GM12864 (cell line): ENCODE measurements at regions not wholly inside any gene's neighbourhood (a gene's known extent, or its start where the extent isn't known, plus 50 kb on each side); places are given as distances from the start of the nearest gene placed in this dataset.
A peak's percentile ranks its signal among the peaks of the same experiment; 100 is the strongest.

ENCODE experiments used
- DNase-seq: peaks from one replicate; pipeline ENCODE4 v3.0.0-alpha.2; 2011; ENCODE audit warnings: low read depth
- H3K4me3 ChIP-seq: 2 replicates; pipeline ENCODE4 v1.5.1; 2011; ENCODE audit warnings: mild to moderate bottlenecking, low read depth, low read length, control low read depth
- TF ChIP-seq, protein P1 (sequence below): IDR thresholded peaks from 2 replicates; pipeline ENCODE4 v1.5.1; 2011; ENCODE audit warnings: low read depth, mild to moderate bottlenecking, moderate library complexity, low read length, control low read depth, inconsistent platforms; ENCODE audit errors: missing control alignments

DNA sequence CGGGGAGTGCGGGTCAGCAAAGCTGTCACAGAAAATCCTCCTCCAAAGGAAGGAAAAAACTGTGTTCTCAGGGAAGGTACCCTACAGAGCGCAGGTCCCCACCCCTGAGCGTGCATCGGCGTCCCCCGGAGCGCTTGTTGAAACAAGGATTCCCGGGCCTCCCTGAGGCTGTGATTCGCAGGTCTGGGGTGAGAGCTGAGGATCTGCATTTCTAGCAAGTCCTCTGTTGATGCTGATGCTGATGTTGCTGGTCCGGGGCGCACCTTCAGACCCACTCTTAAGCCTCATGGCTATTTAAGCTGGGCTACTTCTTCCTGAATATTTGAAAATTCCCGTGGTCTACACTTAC, 226.2 kb upstream of the IGF1R start:
- no peak overlapping the region for H3K4me3 ChIP-seq
- DNase-seq = no peak
- TF ChIP-seq, protein P1, sequence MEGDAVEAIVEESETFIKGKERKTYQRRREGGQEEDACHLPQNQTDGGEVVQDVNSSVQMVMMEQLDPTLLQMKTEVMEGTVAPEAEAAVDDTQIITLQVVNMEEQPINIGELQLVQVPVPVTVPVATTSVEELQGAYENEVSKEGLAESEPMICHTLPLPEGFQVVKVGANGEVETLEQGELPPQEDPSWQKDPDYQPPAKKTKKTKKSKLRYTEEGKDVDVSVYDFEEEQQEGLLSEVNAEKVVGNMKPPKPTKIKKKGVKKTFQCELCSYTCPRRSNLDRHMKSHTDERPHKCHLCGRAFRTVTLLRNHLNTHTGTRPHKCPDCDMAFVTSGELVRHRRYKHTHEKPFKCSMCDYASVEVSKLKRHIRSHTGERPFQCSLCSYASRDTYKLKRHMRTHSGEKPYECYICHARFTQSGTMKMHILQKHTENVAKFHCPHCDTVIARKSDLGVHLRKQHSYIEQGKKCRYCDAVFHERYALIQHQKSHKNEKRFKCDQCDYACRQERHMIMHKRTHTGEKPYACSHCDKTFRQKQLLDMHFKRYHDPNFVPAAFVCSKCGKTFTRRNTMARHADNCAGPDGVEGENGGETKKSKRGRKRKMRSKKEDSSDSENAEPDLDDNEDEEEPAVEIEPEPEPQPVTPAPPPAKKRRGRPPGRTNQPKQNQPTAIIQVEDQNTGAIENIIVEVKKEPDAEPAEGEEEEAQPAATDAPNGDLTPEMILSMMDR = no peak

DNA sequence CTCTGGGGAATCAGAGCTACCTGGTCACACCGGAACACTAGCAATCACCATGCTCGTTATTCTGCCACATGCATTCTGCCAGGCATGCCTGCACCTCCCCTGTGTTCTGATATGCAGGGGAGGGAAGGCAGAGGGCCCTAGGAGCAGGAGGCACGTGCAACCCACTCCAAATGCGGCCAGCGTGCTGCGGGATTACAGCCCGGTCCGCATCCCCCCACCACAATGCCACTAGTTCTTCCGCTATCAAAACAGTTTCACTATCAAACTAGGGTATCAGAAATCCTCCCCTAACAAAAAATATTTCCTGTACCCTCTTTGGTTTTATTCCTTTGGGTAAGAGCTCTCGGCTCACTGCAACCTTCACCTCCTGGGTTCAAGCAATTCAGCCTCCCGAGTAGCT, 223.2 kb upstream of the IGF1R start:
- TF ChIP-seq, protein P1 = no peak
- no peak for DNase-seq
- no peak overlapping the region for H3K4me3 ChIP-seq

DNA sequence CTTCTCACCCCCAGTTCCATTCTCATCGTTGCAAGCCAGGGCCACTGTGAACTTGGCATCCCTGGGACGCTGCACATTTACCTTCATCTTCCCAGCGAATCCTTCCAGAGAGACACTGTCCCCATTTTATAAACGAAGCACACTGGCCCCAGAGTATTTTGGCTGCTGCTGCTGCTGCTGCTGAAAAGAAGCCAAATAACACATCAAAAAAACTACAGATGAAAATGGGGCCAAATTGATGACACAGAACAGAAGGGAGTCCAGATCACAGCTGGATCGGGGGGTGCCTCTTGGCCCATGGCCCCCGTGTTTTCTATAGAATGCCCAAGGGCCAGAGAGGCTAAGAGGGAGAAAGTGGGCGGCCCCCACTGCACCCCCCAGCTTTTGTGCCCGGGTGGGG, 221.0 kb upstream of the IGF1R start:
- DNase-seq = no peak
- H3K4me3 ChIP-seq = no peak overlapping the region
- TF ChIP-seq, protein P1 = no peak

DNA sequence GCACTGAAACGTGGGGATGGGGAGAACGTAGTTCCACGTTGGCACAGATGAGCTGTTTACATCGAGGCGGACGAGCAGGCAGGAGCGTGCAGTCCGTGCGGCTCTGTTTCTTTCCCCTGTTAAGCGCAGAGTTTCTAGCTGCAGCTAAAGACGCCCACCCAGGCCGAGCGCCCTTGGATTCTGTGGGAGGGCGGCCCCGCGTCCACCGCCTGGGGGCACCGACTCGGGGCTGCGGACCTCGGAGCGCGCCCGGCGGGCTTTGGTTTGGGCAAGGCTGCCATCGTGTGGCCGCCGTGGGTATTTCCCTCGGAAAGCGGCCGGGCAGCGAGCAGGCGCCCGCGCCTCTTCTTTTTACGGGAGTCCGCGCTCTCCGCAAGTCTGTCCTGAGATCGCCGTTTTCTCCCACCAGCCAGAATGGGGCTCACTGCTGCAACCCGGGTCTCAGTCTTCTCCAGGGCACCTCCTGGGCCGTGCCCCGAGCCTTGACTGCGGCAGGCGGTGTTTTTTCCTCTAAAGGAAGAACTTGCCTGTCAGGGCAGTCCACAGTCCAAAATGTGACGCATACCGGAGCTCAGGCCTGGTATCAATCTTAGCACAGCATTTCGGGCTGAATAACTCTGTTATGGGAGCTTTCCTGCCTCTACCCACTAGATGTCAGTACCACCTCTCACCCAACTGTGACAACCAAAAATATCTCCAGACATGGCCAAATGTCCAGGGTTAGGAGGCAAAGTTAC, 219.9 kb upstream of the IGF1R start:
- TF ChIP-seq, protein P1 = peak; percentile 69
- DNase-seq = no peak
- no peak overlapping the region for H3K4me3 ChIP-seq

DNA sequence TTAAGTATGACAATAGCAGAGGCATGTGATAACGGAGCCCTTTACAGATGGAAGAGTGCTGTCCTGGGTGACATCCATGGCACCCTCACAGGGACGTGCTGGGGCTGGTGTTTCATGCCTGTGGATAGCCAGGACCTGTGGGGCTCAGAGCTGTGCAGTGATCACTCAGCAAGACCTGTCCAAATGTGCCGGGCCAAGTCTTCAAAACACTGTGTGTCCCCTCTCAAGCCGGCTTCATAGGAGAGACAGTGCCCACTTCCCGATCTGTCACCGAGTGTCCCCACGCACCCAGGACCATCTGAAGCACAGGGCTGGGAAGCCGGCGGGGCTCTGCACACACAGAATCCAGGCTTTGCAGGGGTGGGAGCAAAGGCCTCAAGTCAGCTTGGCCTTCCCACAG, 217.2 kb upstream of the IGF1R start:
- H3K4me3 ChIP-seq = no peak overlapping the region
- DNase-seq = no peak
- TF ChIP-seq, protein P1 = no peak

DNA sequence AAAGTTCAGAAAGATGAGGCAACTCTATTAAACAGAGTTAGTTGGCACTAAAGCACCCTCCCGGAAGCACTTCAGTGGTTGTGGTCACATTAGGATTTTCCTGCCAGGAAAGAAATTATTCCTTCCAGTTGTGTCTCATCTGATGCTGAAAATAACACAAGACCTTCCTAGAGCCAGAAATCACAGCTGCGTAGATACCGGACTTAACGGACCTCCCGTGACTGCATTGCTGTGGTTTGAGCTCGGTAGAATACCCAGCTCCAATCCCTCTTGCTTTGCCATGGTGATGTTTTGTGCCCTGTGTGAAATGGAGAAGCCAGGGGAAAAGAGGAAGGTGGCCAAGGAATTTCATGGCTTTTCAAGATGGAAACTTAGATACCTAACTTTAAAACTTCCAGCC, 215.0 kb upstream of the IGF1R start:
- DNase-seq = no peak
- TF ChIP-seq, protein P1 = no peak
- H3K4me3 ChIP-seq = no peak overlapping the region

DNA sequence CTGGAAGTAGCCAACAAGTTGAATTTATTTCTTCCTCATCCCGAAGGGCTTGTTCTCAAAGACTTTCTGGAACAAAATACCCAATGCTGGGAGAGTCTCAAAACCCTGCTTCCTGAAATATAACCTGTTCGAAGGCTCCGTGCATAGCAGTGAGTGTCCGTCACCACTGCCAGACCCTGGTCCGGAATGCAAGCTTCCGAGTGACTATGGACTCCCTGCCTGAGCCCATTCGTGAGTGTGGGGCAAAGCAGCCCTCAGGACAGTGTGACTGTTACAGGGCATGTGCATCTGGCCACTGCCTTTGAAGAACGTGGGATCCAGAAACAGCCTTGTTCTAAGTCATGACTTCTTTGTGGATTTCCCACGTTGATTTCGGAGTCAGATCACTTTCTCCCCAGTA, 214.5 kb upstream of the IGF1R start:
- no peak for DNase-seq
- no peak overlapping the region for H3K4me3 ChIP-seq
- TF ChIP-seq, protein P1 = no peak
